CD4-positive, alpha-beta T cell treated with Interleukin-12 subunit alpha and Interleukin-12 subunit beta, for 1 hour (primary cell): ENCODE measurements at regions not wholly inside any gene's neighbourhood (a gene's known extent, or its start where the extent isn't known, plus 50 kb on each side); places are given as distances from the start of the nearest gene placed in this dataset.
A peak's percentile ranks its signal among the peaks of the same experiment; 100 is the strongest.

ENCODE experiments used
- DNase-seq: peaks from one replicate; pipeline ENCODE4 v3.0.0-alpha.2; 2020

DNA sequence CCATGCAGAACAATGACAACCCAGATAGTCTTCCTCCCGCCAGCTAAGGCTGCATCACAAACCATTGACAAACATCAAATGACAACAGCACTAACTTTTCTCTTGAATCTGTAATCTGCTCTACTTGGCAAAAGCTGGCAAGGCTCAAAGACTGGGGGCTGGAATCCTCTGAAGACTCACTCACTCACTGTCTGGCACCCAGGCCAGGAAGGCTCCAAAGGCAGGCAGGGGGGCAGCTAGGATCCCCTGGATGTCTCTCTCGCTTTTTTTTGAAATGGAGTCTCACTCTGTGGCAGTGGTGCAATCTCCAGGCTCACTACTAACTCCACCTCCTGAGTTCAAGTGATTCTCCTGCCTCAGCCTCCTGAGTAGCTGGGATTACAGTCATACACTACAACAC lies 159.7 kb upstream of the GPR26 start:
- no peak for DNase-seq

DNA sequence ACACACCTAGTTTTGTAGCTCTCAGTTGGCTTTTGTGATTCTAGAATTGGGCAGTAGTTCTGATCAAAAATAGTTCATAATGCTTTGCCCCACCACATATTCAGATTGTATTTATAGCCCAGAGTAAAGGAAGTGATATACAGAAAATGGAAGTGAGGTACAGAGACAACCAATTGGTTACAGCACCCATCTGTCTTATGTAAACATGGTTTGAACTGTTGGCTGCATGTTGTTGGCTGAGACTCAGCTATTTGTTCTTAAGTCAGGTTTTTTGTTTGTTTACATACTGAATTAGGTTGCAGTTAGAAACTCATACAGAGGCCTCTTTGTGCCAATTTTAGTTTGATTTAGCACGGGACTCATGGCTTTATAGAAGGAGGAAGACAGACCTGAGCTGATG lies 158.9 kb upstream of the GPR26 start:
- no peak for DNase-seq

DNA sequence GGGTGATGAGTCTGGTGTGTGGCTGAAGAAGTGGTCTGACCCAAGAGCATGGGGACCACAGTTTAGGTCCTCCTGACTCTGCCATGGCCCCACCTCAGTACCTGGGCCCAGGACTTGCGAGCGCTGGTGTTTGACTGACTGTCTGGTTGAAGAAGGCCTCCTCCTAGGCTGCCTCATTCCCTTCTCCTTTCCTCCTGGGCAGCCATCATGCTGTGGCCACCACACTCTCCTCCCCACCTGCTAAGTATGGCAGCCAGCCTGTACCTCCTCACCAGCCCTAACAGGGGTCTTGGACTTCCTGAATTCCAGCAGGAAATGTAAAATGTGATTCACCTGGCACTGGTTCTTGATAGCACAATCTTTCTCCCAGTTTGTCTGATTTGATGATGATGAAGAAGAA lies 156.8 kb upstream of the GPR26 start:
- no peak for DNase-seq

DNA sequence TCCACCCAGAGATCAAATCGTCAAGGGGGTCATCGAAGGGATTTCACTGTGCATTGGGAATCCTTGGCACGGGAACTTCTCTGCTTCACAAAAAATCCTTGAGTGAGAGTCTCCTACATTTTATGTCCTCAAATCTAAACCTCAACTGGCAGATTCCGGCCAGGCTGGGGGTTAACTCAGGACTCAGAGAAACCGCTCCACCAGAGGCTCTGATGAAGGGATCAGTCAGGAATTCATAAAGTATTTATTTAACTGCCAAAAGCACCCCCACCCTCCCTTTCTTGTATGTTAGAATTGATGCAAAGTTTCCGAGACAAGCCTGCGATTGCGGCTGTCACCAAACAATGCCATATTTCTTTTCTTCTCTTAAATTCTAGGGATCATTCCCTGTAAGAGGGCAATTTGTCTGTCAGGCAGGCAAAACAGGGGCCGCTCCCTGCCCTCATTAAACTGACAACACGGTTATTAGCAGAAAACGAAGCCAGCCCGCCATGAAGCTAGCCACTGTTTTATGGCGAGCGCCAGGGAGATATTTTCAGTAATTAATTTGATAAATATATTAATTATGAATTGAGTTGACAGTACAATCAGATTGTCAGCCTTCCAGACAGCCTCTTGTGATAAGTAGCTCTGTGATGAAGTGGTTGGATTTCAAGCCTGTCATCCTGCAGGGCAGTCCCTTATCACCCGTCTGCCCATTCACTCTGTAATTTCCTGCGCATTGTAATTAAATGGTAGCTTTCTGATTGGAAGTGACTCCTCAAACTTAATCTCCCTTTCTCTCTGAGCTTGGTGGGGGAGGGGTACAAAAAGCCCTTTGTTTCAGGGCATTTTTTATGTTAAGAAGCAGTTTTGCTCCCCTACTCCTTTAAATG lies 153.0 kb upstream of the GPR26 start:
- DNase-seq, result no peak

DNA sequence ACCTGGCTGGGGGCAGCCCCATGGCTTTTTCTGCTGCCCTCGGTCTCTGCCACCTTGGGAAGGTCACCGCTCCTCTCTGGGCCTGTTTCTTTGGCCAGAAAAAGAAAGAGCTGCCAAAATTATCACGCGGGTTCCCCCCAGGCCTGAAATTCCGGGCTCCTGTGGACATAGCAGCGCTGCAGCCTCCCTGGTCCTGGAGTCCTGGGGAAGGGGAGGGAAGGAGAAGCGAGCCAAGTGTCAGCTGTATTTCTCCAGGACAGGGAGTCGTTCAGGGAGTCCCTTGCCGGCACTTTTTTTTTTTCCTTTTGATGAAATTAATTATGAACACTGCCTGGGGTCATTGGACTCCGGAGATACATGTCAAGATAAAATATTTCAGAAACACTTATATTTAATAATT lies 152.3 kb upstream of the GPR26 start:
- no peak for DNase-seq

DNA sequence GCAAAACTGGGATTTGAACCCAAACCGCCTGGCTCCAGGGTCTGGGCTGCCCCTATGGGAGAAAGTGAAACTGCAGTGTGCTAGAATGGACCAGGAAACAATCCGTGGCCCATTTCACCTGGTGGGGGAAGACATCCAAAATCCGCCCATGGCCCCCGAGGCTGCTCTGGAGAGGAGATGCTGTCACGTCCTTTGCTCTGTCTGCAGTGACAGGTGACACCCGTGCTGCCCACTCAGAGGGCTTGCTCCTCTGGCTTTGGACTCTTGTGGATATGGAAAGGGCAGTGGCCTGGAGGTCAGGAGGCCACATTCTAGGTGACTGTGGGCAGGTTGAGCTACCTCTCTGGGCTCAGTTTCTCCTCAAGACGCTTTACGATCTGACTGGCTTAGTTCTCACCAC lies 151.2 kb upstream of the GPR26 start:
- no peak for DNase-seq

DNA sequence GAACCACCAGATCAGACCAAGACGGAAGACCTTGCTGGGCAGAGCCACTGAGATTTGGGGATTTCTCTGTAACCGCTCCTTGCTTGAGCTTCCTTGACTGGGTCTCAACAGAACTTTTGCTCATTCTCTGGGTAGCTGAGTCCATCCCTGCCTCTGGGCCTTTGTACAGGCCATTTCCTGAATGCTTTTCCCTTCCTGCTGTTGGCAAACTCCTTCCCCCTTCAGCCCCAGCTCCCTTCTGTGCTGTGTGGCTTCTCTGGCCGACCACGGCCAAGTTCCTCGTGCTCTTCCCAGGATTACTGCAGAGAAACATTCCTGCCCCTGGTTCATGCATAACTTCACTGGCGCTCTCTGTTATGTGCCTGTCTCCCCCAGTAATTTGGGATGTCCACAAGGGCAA lies 150.5 kb upstream of the GPR26 start:
- DNase-seq, result no peak

DNA sequence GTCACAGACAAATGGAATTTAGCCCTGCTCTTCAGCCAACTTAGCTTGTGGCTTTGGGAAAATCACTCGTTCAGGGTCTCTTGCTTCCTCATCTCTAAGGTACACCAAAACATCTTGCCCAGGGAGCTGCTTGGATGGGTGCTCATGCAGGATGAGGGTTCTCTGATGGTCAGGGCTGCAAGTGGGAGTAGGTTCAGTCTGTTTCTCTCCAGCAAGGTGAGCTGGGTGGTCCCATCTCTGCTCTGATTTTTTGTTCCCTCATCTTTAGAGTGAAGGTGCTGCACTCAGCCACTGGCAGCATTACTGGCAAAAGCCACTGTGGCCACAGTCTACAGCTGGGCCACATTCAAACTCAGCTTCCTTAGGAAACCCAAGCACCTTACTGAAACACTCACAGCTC lies 149.9 kb upstream of the GPR26 start:
- DNase-seq, result no peak

DNA sequence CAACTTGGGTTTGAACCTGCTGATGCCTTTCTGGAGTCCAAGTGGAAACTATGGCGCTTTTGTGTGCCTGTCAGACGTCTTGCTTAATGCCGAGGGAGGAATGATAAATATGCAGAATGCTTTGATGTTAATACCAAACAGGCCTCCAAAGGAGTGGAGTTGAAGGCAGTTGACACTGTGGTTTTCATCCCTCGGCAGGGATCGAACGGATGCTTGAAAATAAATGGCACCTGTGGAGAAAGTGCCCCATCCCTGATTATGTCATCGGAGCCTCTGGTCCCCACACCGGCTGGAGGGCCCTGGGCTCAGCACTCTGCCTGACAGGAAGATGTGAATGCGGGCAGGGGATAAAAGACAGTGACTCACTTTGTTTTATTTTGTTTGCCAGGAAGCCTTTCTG lies 148.7 kb upstream of the GPR26 start:
- no peak for DNase-seq

DNA sequence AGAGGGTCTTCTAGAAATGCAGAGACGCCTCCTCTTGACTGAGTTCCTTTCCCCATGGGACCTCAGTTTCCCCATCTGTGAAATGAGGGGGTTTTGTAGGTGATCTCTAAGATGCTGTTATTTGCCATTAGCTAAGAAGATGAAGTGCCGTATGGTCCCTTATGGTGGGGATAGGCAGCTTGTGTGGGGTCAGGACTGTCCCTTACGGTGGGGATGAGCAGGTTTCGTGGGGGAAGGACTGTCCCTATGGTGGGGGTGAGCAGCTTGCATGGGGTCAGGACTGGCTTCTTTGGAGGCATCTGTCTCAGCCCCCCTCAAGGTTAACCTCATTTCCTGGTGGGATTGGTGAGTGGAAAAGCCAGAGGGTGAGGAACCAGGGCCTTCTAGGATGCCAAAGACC lies 148.3 kb upstream of the GPR26 start:
- no peak for DNase-seq

DNA sequence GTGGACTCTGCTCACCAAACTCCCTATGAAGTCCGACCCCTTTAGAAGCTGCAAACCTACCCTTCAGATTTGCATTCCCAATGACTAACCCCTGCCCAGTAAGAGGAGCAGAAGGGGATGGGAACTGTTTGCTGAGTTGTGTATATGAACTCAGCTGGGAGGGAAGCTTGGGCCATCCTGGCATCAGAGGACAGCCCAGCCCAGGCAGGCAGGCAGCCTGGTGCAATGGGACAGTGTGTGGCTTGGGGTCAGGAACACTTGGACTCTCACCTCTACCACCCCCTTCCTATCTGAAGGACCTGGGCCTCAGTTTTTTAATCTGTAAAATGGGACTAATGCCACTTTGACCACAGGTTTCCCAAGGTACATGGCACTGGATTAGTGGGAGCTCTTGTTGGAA lies 147.4 kb upstream of the GPR26 start:
- no peak for DNase-seq

DNA sequence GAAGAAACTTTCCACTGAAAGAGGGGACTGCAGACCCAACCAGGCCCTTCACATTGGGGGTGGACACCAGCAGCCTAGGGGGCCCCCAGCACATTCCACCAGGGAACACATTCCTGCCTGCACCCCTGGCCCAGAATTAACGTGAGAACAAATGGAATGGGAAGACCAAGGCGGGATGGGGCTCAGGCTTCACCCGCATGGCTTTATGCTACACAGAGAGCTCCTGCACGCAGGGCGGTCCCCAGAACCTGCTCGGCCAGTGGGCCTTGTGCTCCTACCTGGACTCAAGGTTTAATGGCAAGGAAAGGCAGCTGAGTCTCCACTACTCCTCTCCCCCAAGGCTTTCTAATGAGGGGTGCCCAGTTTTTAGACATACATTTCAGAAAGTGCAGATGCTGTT lies 146.3 kb upstream of the GPR26 start:
- DNase-seq, result no peak

DNA sequence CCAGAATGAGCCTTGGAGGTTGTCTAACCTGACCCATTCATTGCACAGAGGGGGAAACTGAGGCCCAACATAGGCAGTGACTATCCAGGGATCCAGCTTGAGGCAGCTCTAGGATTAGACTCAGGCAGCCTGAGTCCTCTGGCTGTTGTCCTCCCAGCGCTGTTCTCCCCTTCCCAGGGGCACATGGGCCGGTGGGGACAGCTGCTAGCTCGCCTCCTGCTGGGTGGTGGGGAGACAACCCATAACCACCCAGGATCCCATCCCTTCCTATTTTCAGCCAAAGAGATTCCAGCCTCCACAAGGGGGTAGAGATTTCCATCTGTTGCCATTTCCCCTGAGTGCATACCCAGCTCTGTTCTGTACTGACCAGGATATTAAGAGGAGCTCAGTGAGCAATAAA lies 145.1 kb upstream of the GPR26 start:
- DNase-seq, result no peak

DNA sequence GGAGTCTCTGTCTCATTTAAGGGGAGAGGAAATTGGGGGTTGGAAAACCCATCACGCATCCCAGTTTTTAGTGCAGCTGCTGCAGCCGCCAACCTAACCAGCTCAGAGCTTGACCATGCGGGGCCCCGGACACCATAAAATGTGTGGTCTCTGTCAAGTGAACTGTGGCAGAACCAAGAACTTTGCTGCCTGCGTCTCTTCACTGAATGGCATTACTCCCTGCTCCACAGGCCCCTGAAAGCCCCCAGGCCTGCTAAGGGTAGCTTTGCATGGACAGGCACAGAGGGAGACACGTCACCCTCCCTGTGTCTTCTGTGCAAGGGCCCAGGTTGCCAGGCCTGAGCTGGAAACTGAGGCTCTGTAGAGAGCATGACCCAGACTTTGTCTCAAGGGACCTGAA lies 144.6 kb upstream of the GPR26 start:
- no peak for DNase-seq

DNA sequence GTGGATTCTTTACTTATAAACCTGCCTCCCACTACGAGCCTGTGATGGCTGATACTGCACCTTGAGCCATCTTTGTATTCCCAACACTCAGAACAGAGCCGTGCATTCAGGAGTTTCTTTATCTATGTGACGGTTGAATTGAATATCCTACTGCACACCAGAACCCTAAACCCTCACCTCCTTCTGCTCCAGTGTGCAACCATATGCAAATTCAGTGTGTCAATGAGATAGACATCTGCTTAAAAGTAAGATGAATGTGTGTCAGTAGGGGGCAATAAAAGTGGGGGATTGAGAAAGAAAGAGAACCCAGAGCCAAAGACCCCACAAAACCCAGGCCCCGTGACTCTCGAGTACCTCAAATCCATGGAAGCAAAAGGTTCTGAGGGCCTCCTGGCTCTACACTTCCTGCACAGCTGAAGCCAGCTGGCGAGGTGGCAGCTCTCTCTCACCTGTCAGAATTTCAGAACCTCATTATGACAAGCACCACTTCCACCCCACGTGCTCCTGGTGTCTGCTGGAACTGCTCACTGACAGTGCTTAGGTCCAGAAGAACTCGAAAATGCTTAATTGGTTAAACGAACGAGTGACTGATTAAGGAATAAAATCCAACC lies 143.3 kb upstream of the GPR26 start:
- no peak for DNase-seq

DNA sequence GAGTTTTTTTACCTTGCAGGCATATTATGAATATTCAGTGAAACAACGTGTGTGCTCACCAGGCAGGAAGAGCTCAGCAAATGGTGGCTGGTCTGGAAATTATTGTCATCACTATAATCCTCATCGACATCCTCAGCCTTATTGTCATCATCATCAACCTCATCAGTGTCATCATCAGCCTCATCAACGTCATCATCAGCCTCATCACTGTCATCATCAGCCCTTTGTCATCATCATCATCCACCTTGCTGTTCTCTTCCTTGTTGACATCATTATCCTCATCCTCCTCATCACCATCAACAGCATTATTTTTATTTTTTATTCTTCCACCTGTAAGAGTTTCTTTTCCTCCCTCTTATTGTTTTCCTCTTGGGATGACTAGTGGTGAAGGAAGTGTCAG lies 142.3 kb upstream of the GPR26 start:
- DNase-seq, result no peak

DNA sequence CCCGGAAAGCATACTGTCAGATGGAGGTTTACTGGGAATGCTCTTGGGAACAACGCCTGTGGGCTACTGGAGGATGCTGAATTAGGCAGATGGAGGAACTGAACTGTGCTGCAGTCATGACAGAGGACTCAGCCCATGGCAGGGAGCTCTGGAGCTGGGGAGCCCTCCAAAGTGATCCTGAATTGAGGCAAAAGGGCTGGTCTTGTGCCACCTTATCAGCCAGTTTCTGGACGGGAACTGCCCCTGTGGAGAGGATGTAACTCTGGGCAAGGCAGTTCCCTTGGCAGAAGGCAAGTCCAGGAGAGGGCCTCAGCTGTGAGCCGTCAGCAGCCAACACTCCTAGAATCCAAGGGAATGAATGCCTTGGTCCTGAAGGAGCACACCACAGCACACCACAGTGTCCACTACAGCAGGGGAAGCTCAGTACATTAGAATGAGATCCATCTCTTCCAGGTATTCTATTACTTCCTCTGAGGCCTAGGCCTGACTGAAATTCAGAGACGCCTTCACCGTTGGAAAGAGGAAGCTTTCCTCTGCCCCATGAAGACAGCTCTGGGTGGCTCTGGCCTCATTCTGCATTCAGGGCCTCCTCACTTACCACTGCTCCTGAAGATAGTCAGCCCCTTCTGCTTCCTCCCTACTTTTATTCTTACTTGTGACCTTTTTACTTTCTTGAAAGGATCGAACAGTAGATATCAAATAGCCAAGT lies 139.6 kb upstream of the GPR26 start:
- DNase-seq, result no peak

DNA sequence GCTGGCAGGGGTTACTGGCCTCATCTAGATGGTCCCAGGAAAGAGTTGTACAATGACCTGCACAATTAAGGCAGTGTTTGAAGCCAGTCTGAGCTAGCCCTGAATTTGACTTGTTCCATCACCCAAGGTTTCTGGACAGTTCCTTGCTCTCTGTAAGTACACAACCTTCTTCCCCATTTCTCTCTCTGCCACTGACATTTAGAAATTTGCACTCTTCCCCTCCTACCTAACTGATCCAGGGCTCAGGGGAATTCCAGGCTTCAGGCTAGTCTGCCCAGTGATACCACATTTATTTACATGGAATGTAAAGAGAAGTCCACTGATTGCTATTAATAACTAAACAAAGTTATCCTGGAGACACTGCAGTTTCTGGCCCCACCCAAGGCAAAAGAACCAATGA lies 139.0 kb upstream of the GPR26 start:
- DNase-seq, result no peak

DNA sequence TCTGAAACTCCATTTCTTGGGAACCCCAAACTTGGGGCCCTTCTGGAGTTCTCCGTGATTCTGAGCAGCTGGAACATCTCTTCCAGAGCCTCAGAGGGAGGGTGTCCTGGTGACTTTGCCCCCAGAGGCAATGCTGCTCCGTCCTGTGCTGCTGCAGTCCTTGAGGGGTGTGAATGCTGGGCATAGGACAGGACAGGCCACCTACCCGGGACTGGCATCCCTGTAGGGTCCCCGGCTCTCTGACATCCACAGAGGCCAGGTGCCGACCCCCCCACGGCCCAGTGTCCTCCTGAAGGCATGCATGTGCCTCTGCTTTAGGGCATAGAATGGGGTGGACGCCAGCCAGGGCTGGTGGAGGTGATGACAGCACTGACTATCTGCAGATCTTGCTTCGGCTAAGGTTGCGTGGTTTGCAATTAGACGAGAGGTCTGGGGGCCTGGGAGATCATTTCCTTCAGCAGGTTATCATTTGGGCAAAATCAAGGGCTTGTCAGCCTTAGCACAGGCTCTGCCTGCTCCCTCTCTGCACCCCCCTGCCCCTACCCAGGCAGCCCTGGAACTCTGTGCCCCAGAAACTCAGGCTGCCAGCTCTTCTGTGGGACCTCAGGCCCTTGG lies 136.9 kb upstream of the GPR26 start:
- DNase-seq, result no peak

DNA sequence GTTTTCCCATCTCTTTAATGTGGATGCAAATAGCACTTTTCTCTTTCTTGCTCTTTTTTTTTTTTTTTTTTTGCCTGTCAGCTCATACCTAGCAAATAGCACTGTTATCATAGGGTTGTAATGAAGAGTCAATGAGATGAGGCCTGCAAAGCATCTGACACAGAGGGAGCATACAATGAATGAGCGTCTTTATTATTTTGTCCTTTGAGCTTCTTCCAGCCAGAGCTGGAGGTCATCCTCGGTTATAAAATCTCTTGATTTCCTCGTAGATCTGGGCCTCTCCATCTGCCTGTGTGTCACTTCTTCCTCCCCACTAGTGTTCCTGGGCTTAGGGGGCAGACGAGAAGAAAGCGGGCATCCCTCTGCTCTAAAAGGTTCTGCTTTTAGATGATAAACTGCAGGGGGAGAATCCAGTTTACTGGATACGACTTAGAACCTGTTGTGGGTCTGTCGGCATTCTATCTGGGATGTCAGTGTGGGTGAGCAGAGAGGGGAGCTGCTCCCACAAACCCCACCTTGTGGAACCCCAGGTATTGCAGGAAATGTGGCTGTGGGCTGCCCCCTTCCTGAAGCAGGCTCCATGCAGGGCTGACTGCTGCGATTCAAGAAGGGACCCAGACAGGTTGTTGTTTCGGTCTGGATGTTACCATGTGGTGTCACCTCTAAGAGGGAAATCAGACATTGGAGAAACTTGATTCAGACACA lies 135.8 kb upstream of the GPR26 start:
- peak; percentile 1 for DNase-seq

DNA sequence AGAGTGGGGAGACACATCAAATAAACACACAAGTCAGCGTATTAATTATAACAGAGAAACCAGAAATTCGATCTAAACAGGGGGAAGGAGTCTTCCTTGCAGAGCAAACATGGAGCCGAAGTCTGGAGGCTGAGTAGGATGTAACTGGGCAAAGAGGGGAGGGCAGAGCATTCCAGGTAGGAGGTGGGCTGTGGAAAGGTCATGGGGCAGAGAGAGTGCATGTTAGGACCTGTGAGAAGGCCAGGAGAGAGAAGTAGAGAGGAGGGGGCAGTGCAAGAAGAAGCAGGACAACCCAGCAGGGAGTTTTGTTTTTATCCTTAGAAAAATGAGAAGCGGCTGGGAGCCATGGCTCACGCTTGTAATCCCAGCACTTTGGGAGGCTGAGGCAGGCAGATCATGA lies 130.8 kb upstream of the GPR26 start:
- no peak for DNase-seq

DNA sequence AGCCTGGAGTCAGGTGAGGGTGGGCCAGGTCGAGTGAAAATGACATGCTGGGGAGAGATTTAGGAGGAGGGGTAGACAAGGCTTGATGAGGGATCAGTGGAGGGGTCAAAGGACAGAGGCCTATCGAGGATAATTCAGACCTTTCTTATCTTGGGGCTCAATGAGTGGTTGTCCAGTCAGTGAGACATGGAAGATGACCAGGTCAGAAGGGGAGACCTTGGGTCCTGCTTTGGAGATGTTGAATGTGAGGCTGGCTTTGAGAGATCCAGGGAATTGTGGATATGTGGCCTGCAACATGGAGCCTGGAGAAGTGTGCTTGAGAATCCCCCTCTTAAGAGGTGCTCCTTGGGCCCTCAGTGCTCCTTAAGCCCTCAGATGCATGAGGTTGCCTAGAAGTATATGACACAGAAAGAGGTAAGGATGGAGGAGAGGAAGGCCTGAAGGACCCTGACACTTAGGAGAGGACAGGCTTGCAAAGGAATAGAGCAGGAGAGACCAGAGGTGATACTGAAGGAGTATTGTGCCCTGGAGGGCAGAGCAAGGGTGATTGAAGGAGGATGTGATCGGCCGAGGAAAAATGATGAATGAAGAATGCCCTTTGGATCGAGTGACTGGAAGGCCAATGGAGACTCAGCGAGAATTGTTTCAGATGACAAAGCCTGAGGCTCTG lies 129.8 kb upstream of the GPR26 start:
- DNase-seq, result no peak
